GM06990 (cell line): ENCODE measurements at regions not wholly inside any gene's neighbourhood (a gene's known extent, or its start where the extent isn't known, plus 50 kb on each side); places are given as distances from the start of the nearest gene placed in this dataset.

ENCODE experiments used
- DNase-seq: peaks from one replicate; pipeline ENCODE4 v3.0.0-alpha.2; 2011; ENCODE audit not compliant: insufficient read length; ENCODE audit errors: extremely low read depth
- H3K27me3 ChIP-seq: replicated peaks from 2 replicates; pipeline ENCODE4 v1.6.0; 2011; ENCODE audit warnings: low read length; ENCODE audit not compliant: control insufficient read depth, insufficient read depth
- H3K36me3 ChIP-seq: 2 replicates; pipeline ENCODE4 v1.5.1; 2011; ENCODE audit warnings: low read length; ENCODE audit not compliant: control insufficient read depth, insufficient read depth
- H3K4me3 ChIP-seq: replicated peaks from 2 replicates; pipeline ENCODE4 v1.5.1; 2011; ENCODE audit warnings: low read depth, mild to moderate bottlenecking, control low read depth, low read length
- CTCF ChIP-seq: IDR thresholded peaks from 2 replicates; pipeline ENCODE4 v1.5.1; 2011; ENCODE audit warnings: low read length, control low read depth, mild to moderate bottlenecking, inconsistent platforms; ENCODE audit not compliant: insufficient read depth, poor library complexity, severe bottlenecking

GRCh38 chr7:41910940-41911600 is 208.2 kb upstream of the INHBA start:
- TF ChIP-seq CTCF = no peak
- H3K36me3 ChIP-seq = no peaks in the 10 kb centered on the region
- DNase-seq = no peak
- H3K27me3 ChIP-seq = no peaks in the 10 kb centered on the region
- H3K4me3 ChIP-seq = no peak overlapping the region

- Histone ChIP-seq H3K27me3 (no peaks in the 10 kb centered on the region), H3K36me3 (no peaks in the 10 kb centered on the region), H3K4me3 (no peak overlapping the region)
- no peak for TF ChIP-seq CTCF
- DNase-seq = no peak
These were observed 204.6 kb upstream of the INHBA start for GRCh38 chr7:41907444-41907843.

GRCh38 chr7:41900532-41900931 is 197.6 kb upstream of the INHBA start:
- no peaks in the 10 kb centered on the region for H3K27me3 ChIP-seq
- no peak for DNase-seq
- no peak for TF ChIP-seq CTCF
- H3K4me3 ChIP-seq = no peak overlapping the region
- no peaks in the 10 kb centered on the region for H3K36me3 ChIP-seq

- TF ChIP-seq CTCF = no peak
- Histone ChIP-seq H3K27me3 (no peaks in the 10 kb centered on the region), H3K36me3 (no peaks in the 10 kb centered on the region), H3K4me3 (no peak overlapping the region)
- DNase-seq = no peak
These were observed 197.0 kb upstream of the INHBA start for GRCh38 chr7:41899823-41900433.

DNA sequence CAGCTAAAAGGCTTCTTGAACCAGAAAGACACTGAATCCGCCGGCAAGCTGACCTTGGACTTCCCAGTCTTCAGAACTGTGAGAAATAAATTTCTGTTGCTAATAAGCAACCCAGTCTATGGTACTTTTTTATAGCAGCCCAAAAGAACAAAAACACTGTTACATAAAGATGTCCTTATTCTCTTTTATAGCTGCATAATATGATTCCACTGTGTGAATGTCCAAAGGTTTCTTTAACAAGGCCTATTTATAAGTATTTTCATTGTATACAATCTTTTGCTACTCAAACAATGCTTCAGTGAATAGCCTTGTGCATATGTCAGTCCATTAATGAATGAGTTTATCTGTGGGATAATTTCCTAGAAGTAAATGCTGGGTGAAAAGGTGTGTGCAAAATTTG is 190.8 kb upstream of the INHBA start:
- DNase-seq = no peak
- Histone ChIP-seq H3K27me3 (no peaks in the 10 kb centered on the region), H3K4me3 (no peak overlapping the region), H3K36me3 (no peaks in the 10 kb centered on the region)
- TF ChIP-seq CTCF = no peak
